GM21515 (cell line): ENCODE measurements at regions not wholly inside any gene's neighbourhood (a gene's known extent, or its start where the extent isn't known, plus 50 kb on each side); places are given as distances from the start of the nearest gene placed in this dataset.

Experiments used
- ATAC-seq: cut with Tn5 transposase; IDR thresholded peaks from one replicate; pipeline ENCODE4 v1.9.1; 2021; ENCODE audit not compliant: unreplicated experiment

GRCh38 chr1:72570815-72571214 is 288.5 kb upstream of the NEGR1 start:
- no peak for ATAC-seq

- ATAC-seq = peak; percentile 82
These were observed 285.8 kb upstream of the NEGR1 start for GRCh38 chr1:72568113-72568512.

- ATAC-seq = no peak
These were observed 285.2 kb upstream of the NEGR1 start for GRCh38 chr1:72567521-72567920.

GRCh38 chr1:72564749-72565148 is 282.4 kb upstream of the NEGR1 start:
- no peak for ATAC-seq

- no peak for ATAC-seq
These were observed 275.2 kb upstream of the NEGR1 start for GRCh38 chr1:72557446-72558049.

GRCh38 chr1:72547412-72547811 is 265.1 kb upstream of the NEGR1 start:
- ATAC-seq = no peak

- no peak for ATAC-seq
These were observed 258.3 kb upstream of the NEGR1 start for GRCh38 chr1:72540674-72541073.

GRCh38 chr1:72535470-72535869 is 253.1 kb upstream of the NEGR1 start:
- ATAC-seq = no peak

GRCh38 chr1:72530646-72531045 is 248.3 kb upstream of the NEGR1 start:
- no peak for ATAC-seq

GRCh38 chr1:72526926-72527325 is 244.6 kb upstream of the NEGR1 start:
- ATAC-seq = no peak

- ATAC-seq = no peak
These were observed 241.7 kb upstream of the NEGR1 start for GRCh38 chr1:72524021-72524420.

GRCh38 chr1:72521659-72522058 is 239.3 kb upstream of the NEGR1 start:
- no peak for ATAC-seq

GRCh38 chr1:72516826-72517225 is 234.5 kb upstream of the NEGR1 start:
- no peak for ATAC-seq

GRCh38 chr1:72516264-72516663 is 233.9 kb upstream of the NEGR1 start:
- ATAC-seq = no peak

GRCh38 chr1:72498371-72498770 is 216.0 kb upstream of the NEGR1 start:
- ATAC-seq = no peak

GRCh38 chr1:72489801-72490200 is 207.5 kb upstream of the NEGR1 start:
- ATAC-seq = no peak

- ATAC-seq = no peak
These were observed 203.5 kb upstream of the NEGR1 start for GRCh38 chr1:72485801-72486200.

GRCh38 chr1:72483846-72484357 is 201.6 kb upstream of the NEGR1 start:
- no peak for ATAC-seq

- ATAC-seq = no peak
These were observed 200.5 kb upstream of the NEGR1 start for GRCh38 chr1:72482736-72483413.

GRCh38 chr1:72481420-72481970 is 199.2 kb upstream of the NEGR1 start:
- ATAC-seq = no peak

GRCh38 chr1:72466376-72466775 is 184.0 kb upstream of the NEGR1 start:
- no peak for ATAC-seq

- ATAC-seq = no peak
These were observed 180.0 kb upstream of the NEGR1 start for GRCh38 chr1:72462186-72462905.
